Upper lobe of right lung (tissue), 1 donor: ENCODE measurements at regions not wholly inside any gene's neighbourhood (a gene's known extent, or its start where the extent isn't known, plus 50 kb on each side); places are given as distances from the start of the nearest gene placed in this dataset.

ENCODE experiments used
- ATAC-seq: fragments of 200-7000 bp; cut with Tn5 transposase; one replicate; pipeline ENCODE4 v1.9.1; 2020; ENCODE audit warnings: mild to moderate bottlenecking, moderate library complexity
- DNase-seq: peaks from one replicate; pipeline ENCODE4 v3.0.0-alpha.2; 2020
- H3K27ac ChIP-seq: fragments of 200-600 bp; one replicate; pipeline ENCODE4 v1.8.0; 2022
- H3K27me3 ChIP-seq: fragments of 200-600 bp; one replicate; pipeline ENCODE4 v1.8.0; 2022; ENCODE audit warnings: mild to moderate bottlenecking
- H3K36me3 ChIP-seq: fragments of 200-600 bp; one replicate; pipeline ENCODE4 v1.8.0; 2022
- H3K4me1 ChIP-seq: fragments of 200-600 bp; one replicate; pipeline ENCODE4 v1.8.0; 2022
- H3K4me3 ChIP-seq: fragments of 200-600 bp; one replicate; pipeline ENCODE4 v1.8.0; 2022; ENCODE audit warnings: mild to moderate bottlenecking
- H3K9me3 ChIP-seq: fragments of 200-600 bp; one replicate; pipeline ENCODE4 v1.8.0; 2022
- intact Hi-C: fragments of 100-400 bp; cut with DNase I; formaldehyde crosslinking; loops from one replicate; pipeline ENCODE4 v1.11.0; 2022
- TF ChIP-seq, protein P1 (sequence below): fragments of 200-600 bp; IDR thresholded peaks from one replicate; pipeline ENCODE4 v1.8.0; 2022; ENCODE audit warnings: antibody characterized with exemption
- donor health status: DM: no; HTN: yes; CAD: no; lungs with severe emphysema.

DNA sequence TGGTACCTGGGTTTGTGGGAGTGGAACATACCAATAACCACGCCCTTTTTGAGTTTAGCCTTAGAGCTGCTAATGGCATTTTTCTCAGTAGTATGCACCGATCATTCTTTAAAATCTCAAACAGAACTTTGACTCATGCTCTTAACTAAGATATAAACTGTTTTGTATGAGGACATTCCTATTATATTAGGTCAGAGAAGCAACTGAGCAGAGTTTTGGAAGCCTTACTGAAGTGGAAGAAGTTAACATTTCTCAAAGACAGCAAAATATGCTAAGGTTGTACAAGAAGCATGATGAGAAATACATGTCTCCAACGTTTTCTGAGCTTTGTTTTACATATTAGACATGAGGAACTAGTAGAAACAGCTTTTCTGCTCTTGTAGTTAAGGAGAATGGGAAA, 819.2 kb downstream of the FSCB start:
- Histone ChIP-seq H3K27me3 (no peaks in the 10 kb centered on the region), H3K36me3 (no peaks in the 10 kb centered on the region), H3K4me1 (no peaks in the 10 kb centered on the region), H3K27ac (no peak overlapping the region), H3K4me3 (no peak overlapping the region), H3K9me3 (no peaks in the 10 kb centered on the region)
- TF ChIP-seq, protein P1, sequence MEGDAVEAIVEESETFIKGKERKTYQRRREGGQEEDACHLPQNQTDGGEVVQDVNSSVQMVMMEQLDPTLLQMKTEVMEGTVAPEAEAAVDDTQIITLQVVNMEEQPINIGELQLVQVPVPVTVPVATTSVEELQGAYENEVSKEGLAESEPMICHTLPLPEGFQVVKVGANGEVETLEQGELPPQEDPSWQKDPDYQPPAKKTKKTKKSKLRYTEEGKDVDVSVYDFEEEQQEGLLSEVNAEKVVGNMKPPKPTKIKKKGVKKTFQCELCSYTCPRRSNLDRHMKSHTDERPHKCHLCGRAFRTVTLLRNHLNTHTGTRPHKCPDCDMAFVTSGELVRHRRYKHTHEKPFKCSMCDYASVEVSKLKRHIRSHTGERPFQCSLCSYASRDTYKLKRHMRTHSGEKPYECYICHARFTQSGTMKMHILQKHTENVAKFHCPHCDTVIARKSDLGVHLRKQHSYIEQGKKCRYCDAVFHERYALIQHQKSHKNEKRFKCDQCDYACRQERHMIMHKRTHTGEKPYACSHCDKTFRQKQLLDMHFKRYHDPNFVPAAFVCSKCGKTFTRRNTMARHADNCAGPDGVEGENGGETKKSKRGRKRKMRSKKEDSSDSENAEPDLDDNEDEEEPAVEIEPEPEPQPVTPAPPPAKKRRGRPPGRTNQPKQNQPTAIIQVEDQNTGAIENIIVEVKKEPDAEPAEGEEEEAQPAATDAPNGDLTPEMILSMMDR = no peak
- peak; percentile 30 for ATAC-seq
- intact Hi-C loops = no loop called here
- DNase-seq = no peak

- no peaks in the 10 kb centered on the region for H3K4me1 ChIP-seq
- TF ChIP-seq, protein P1 = no peak
- ATAC-seq (no peak), DNase-seq (no peak)
- intact Hi-C loops = no loop called here
- no peak overlapping the region for H3K27ac ChIP-seq
- H3K36me3 ChIP-seq = no peaks in the 10 kb centered on the region
- no peaks in the 10 kb centered on the region for H3K9me3 ChIP-seq
- no peak overlapping the region for H3K4me3 ChIP-seq
- no peaks in the 10 kb centered on the region for H3K27me3 ChIP-seq
These were observed 829.5 kb downstream of the FSCB start for GRCh38 chr14:43677581-43677980.

DNA sequence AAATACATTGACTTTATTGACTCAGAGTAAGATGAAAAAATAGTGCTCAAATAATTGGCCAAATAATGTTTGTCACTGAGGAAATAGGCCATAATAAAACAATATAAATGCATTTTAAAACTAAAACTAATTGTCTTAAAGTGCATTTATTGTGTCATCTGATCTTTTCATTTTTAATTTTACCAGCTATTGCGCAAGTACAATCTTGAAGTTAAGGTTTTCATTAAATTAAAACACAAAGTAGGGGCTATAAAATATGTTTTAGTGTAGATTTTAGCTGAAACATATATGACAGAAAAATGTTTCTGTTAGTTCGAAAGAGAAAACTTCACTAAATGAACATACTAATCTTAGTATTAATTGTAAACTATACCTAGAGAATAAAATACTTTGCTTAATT, 832.8 kb downstream of the FSCB start:
- Histone ChIP-seq H3K4me1 (no peaks in the 10 kb centered on the region), H3K9me3 (no peaks in the 10 kb centered on the region), H3K27me3 (no peaks in the 10 kb centered on the region), H3K36me3 (no peaks in the 10 kb centered on the region), H3K27ac (no peak overlapping the region), H3K4me3 (no peak overlapping the region)
- ATAC-seq (no peak), DNase-seq (no peak)
- intact Hi-C loops = no loop called here
- TF ChIP-seq, protein P1 = no peak

DNA sequence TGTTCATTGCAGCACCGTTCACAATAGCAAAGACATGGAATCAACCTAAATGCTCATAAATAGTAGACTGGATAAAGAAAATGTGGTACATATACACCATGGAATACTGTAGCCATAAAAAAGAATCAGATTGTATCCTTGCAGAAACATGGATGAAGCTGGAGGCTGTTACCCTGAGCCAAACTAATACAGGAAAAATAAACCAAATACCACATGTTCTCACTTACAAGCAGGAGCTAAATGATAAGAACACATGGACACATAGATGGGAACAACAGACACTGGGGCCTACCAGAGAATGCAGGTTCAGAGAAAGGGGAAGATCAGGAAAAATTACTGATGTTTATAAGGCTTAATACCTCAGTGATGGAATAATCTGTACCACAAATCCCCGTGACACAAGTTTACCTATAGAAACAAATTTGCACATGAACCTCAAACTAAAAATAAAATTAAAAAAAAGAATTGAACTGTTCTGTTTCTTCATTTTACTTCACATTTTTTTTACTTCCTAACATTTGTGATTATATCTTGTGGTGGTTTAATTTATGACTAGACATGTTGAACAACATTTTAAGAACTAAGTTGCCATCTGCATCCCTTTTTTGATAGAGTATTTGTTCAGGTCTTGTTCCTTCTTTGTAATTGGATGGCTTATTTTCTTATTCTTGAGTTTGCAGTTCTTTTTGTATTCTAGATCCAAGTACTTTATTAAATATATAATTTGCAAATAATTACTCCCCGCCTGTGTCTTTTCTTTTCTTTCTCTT, 835.2 kb downstream of the FSCB start:
- DNase-seq = no peak
- Histone ChIP-seq H3K27me3 (no peaks in the 10 kb centered on the region), H3K36me3 (no peaks in the 10 kb centered on the region), H3K4me1 (no peaks in the 10 kb centered on the region), H3K9me3 (no peaks in the 10 kb centered on the region), H3K4me3 (no peak overlapping the region), H3K27ac (no peak overlapping the region)
- intact Hi-C loops = no loop called here
- TF ChIP-seq, protein P1 = no peak
- ATAC-seq = no peak

- Histone ChIP-seq H3K27ac (no peak overlapping the region), H3K4me1 (no peaks in the 10 kb centered on the region), H3K36me3 (no peaks in the 10 kb centered on the region), H3K9me3 (no peaks in the 10 kb centered on the region), H3K27me3 (no peaks in the 10 kb centered on the region), H3K4me3 (no peak overlapping the region)
- ATAC-seq (no peak), DNase-seq (no peak)
- TF ChIP-seq, protein P1 = no peak
- intact Hi-C loops = no loop called here
These were observed 837.7 kb downstream of the FSCB start for GRCh38 chr14:43669355-43669754.
